ENCODE measurements at regions not wholly inside any gene's neighbourhood (a gene's known extent, or its start where the extent isn't known, plus 50 kb on each side); places are given as distances from the start of the nearest gene placed in this dataset.

DNA sequence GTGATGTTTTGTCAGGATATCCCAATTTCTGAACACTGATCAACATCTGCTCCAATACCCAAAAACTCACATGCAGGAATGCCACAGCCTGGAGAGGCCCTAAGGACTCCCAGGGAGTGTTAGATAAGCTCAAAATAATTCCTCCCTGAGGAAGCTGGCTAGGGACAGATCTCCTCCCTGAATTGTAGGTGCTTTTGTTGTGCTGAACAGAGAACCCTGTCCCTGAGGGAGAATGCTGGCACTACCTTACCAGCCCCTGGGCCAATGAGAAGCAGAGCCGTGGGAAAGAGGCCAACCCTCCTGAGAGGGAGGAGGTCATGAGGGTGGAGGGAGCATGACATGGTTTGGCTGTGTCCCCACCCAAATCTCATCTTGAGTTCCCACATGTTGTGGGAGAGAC, 73.6 kb upstream of the PTGFRN start:
- TF ChIP-seq, protein P1, sequence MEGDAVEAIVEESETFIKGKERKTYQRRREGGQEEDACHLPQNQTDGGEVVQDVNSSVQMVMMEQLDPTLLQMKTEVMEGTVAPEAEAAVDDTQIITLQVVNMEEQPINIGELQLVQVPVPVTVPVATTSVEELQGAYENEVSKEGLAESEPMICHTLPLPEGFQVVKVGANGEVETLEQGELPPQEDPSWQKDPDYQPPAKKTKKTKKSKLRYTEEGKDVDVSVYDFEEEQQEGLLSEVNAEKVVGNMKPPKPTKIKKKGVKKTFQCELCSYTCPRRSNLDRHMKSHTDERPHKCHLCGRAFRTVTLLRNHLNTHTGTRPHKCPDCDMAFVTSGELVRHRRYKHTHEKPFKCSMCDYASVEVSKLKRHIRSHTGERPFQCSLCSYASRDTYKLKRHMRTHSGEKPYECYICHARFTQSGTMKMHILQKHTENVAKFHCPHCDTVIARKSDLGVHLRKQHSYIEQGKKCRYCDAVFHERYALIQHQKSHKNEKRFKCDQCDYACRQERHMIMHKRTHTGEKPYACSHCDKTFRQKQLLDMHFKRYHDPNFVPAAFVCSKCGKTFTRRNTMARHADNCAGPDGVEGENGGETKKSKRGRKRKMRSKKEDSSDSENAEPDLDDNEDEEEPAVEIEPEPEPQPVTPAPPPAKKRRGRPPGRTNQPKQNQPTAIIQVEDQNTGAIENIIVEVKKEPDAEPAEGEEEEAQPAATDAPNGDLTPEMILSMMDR (conservative IDR thresholded peaks at IDR 0.05; ENCODE audit: low read depth, low read length) = no peak
- TF ChIP-seq POLR2A (IDR thresholded peaks at IDR 0.05; ENCODE audit: low read depth, low read length) (no peak), RAD21 (IDR thresholded peaks at IDR 0.05; ENCODE audit: low read length) (no peak), BHLHE40 (IDR thresholded peaks at IDR 0.05; ENCODE audit: low read depth, low read length) (no peak), CEBPB (IDR thresholded peaks at IDR 0.05; ENCODE audit: low read depth, low read length) (no peak), RCOR1 (IDR thresholded peaks at IDR 0.05; ENCODE audit: insufficient replicate concordance, low read length) (no peak)

All from IMR-90 (cell line).